Keratinocyte (primary cell): ENCODE measurements at regions not wholly inside any gene's neighbourhood (a gene's known extent, or its start where the extent isn't known, plus 50 kb on each side); places are given as distances from the start of the nearest gene placed in this dataset.

Experiments used
- DNase-seq: peaks from one replicate; pipeline ENCODE4 v3.0.0-alpha.2; 2011; ENCODE audit warnings: low read depth, missing footprints, low spot score
- FAIRE-seq: peaks from 2 replicates; lab custom pipeline; 2011; peaks lifted over from hg19 to GRCh38; lab: Jason Lieb, UNC
- H2AFZ ChIP-seq: 2 replicates; pipeline ENCODE4 v1.6.0; 2012; ENCODE audit warnings: low read length, control low read depth, inconsistent platforms; ENCODE audit not compliant: control insufficient read depth
- H3K27ac ChIP-seq: 2 replicates; pipeline ENCODE4 v1.5.1; 2011; ENCODE audit warnings: low read length; ENCODE audit not compliant: control insufficient read depth, insufficient read depth
- H3K27me3 ChIP-seq: 3 replicates; pipeline ENCODE4 v1.6.0; 2011; ENCODE audit warnings: low read length; ENCODE audit not compliant: control insufficient read depth, insufficient read depth; ENCODE audit errors: extremely low read depth
- H3K36me3 ChIP-seq, 2 experiments: 2 replicates in 1 of 2; 3 replicates in 1 of 2; pipeline ENCODE4 v1.5.1; 2011; ENCODE audit warnings: low read length in 2 of 2, mild to moderate bottlenecking in 1 of 2; ENCODE audit not compliant: control insufficient read depth in 2 of 2, insufficient read depth in 2 of 2; ENCODE audit errors: extremely low read depth in 1 of 2
- H3K4me1 ChIP-seq: 3 replicates; pipeline ENCODE4 v1.5.1; 2011; ENCODE audit warnings: low read length; ENCODE audit not compliant: control insufficient read depth, insufficient read depth; ENCODE audit errors: extremely low read depth
- H3K4me2 ChIP-seq: 3 replicates; pipeline ENCODE4 v1.6.0; 2011; ENCODE audit warnings: low read depth, low read length; ENCODE audit not compliant: control insufficient read depth, insufficient read depth; ENCODE audit errors: extremely low read depth
- H3K4me3 ChIP-seq, 3 experiments: fragments of 200-600 bp in 1 of 3; sonication (generic) in 1 of 3; 2 replicates in 2 of 3; 3 replicates in 1 of 3; pipeline ENCODE4 v1.5.1; 2011 to 2016; ENCODE audit warnings: low read length in 3 of 3, mild to moderate bottlenecking in 3 of 3, control low read depth in 2 of 3, inconsistent platforms in 1 of 3, low read depth in 1 of 3, mixed read lengths in 1 of 3, mixed run types in 1 of 3, moderate library complexity in 1 of 3; ENCODE audit not compliant: control insufficient read depth in 2 of 3, insufficient read depth in 2 of 3; ENCODE audit errors: extremely low read depth in 1 of 3
- H3K79me2 ChIP-seq: 2 replicates; pipeline ENCODE4 v1.6.0; 2012; ENCODE audit warnings: low read length; ENCODE audit not compliant: control insufficient read depth, insufficient read depth
- H3K9ac ChIP-seq: 3 replicates; pipeline ENCODE4 v1.6.0; 2011; ENCODE audit warnings: low read length; ENCODE audit not compliant: control insufficient read depth, insufficient read depth; ENCODE audit errors: extremely low read depth
- H3K9me1 ChIP-seq: 3 replicates; pipeline ENCODE4 v1.6.0; 2011; ENCODE audit warnings: low read length; ENCODE audit not compliant: control insufficient read depth, insufficient read depth; ENCODE audit errors: extremely low read depth
- H3K9me3 ChIP-seq: 2 replicates; pipeline ENCODE4 v1.5.1; 2012; ENCODE audit warnings: low read depth, low read length; ENCODE audit not compliant: control insufficient read depth
- H4K20me1 ChIP-seq: 3 replicates; pipeline ENCODE4 v1.6.0; 2011; ENCODE audit warnings: low read length; ENCODE audit not compliant: control insufficient read depth, insufficient read depth; ENCODE audit errors: extremely low read depth
- CTCF ChIP-seq, 3 experiments: IDR thresholded peaks in 1 of 3; conservative IDR thresholded peaks in 1 of 3; optimal IDR thresholded peaks in 1 of 3; 2 replicates in 2 of 3; 3 replicates in 1 of 3; pipeline versions ENCODE3 to v1.5.1; 2011; ENCODE audit warnings: low read length in 3 of 3, mild to moderate bottlenecking in 3 of 3, moderate library complexity in 2 of 3, control low read depth in 1 of 3, inconsistent platforms in 1 of 3; ENCODE audit not compliant: insufficient read depth in 2 of 3; ENCODE audit errors: extremely low read depth in 1 of 3
- EZH2 ChIP-seq: IDR thresholded peaks from one replicate; pipeline ENCODE4 v1.6.1; 2012; ENCODE audit warnings: inconsistent platforms, mild to moderate bottlenecking, low read length, moderate library complexity
- dilution Hi-C: fragments of 300-500 bp; cut with MboI; formaldehyde crosslinking; loops from one replicate; pipeline ENCODE4 v1.7.0; 2020; ENCODE audit warnings: low sequenced_read_pairs; ENCODE audit not compliant: extremely low pct_ligation_motif_present

DNA sequence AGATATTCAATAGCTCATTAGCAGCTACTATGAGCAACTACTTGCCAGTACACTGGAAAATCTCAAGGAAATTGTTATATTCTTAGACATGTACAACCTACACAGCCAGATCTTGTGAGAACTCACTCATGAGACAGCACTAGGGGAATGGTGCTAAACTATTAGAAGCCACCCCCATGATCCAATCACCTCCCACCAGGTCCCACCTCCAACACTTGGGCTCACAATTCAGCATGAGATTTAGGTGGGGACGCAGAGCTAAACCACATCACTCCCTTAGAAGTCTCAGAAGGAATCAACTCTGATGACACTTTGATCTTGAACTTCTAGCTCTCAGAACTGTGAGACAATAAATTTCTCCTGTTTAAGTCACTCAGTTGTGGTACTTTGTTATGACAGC, 418.3 kb upstream of the SPHKAP start:
- Histone ChIP-seq H3K79me2 (no peaks in the 10 kb centered on the region), H3K36me3 (no peaks in the 10 kb centered on the region), H3K27me3 (no peaks in the 10 kb centered on the region), H3K4me3 (no peak overlapping the region), H3K9me3 (no peaks in the 10 kb centered on the region), H2AFZ (no peak overlapping the region), H3K9me1 (no peaks in the 10 kb centered on the region), H3K4me2 (no peak overlapping the region), H4K20me1 (no peaks in the 10 kb centered on the region), H3K27ac (no peak overlapping the region), H3K4me1 (no peaks in the 10 kb centered on the region), H3K9ac (no peak overlapping the region)
- FAIRE-seq (no peak), DNase-seq (no peak)
- no peak for TF ChIP-seq EZH2
- TF ChIP-seq CTCF (optimal IDR thresholded peaks at IDR 0.05 in 1 of 3, IDR thresholded peaks at IDR 0.05 in 1 of 3, conservative IDR thresholded peaks at IDR 0.05 in 1 of 3; ENCODE audit: extremely low read depth in 1 of 3, insufficient read depth in 2 of 3, low read length in 3 of 3), result no peak
- dilution Hi-C loops, result no loop called here

DNA sequence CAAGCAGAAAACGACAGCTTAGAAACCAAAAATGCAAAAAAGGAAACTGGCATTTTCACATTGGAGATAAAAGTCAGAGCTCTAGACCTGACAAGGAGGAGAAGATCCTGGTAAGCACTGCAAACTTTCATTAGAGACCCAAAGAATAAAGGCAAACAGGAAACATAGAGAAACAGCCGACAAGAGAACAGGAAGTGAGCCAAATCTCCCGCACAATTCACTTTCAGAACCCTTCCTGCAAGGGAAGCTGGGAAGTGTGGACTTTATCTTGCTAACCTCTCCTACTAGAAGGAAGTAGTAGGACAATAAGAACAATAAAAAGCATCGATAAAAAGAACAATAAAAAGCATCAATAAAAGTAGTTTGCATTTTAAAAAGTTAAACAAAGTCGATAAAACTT, 417.8 kb upstream of the SPHKAP start:
- Histone ChIP-seq H3K27ac (no peak overlapping the region), H3K4me2 (no peak overlapping the region), H3K4me3 (no peak overlapping the region), H2AFZ (no peak overlapping the region), H3K79me2 (no peaks in the 10 kb centered on the region), H3K36me3 (no peaks in the 10 kb centered on the region), H3K27me3 (no peaks in the 10 kb centered on the region), H3K9ac (no peak overlapping the region), H3K9me3 (no peaks in the 10 kb centered on the region), H4K20me1 (no peaks in the 10 kb centered on the region), H3K9me1 (no peaks in the 10 kb centered on the region), H3K4me1 (no peaks in the 10 kb centered on the region)
- no peak for FAIRE-seq
- TF ChIP-seq EZH2 (no peak), CTCF (optimal IDR thresholded peaks at IDR 0.05 in 1 of 3, IDR thresholded peaks at IDR 0.05 in 1 of 3, conservative IDR thresholded peaks at IDR 0.05 in 1 of 3; ENCODE audit: extremely low read depth in 1 of 3, insufficient read depth in 2 of 3, low read length in 3 of 3) (no peak)
- dilution Hi-C loops, result no loop called here
- no peak for DNase-seq
